K562 (cell line): ENCODE measurements at regions not wholly inside any gene's neighbourhood (a gene's known extent, or its start where the extent isn't known, plus 50 kb on each side); places are given as distances from the start of the nearest gene placed in this dataset.
A peak's percentile ranks its signal among the peaks of the same experiment; 100 is the strongest.

ENCODE experiments used
- ATAC-seq: fragments of 200-7000 bp; cut with Tn5 transposase; 3 replicates; pipeline ENCODE4 v1.9.1; 2020; ENCODE audit warnings: moderate library complexity
- BruUV-seq: library from RNA; stranded (reverse); fragments of 400-500 nt; replicated peaks from 2 replicates; lab custom pipeline; 2021; lab: Mats Ljungman, UMichigan
- CTCF ChIA-PET: fragments of 300-600 bp; formaldehyde crosslinking; extraction: SDS; loops from one replicate; lab custom pipeline; 2021; ENCODE audit warnings: low intra/inter-chr PET ratio; lab: Yijun Ruan, JAX
- POLR2A ChIA-PET: fragments of 300-600, 350-650 bp; sonication (Branson Sonifier 250); formaldehyde crosslinking; extraction: SDS; loops from one replicate; lab custom pipeline; 2021; ENCODE audit warnings: antibody characterized with exemption, inconsistent platforms; lab: Yijun Ruan, JAX
- DNase-seq, 4 experiments: peaks; one replicate each; pipeline versions ENCODE4 v3.0.0 to v3.0.0-alpha.2; 2011 to 2018; ENCODE audit warnings: low spot score in 3 of 4, mixed read lengths in 3 of 4; ENCODE audit errors: extremely low read depth in 1 of 4
- FAIRE-seq: peaks from 2 replicates; lab custom pipeline; 2011; peaks lifted over from hg19 to GRCh38; lab: Jason Lieb, UNC
- H2AFZ ChIP-seq: 2 replicates; pipeline ENCODE4 v1.6.0; 2011; ENCODE audit warnings: low read depth, low read length, control low read depth, inconsistent platforms
- H3K27ac ChIP-seq: fragments of 200-600 bp; 3 replicates; pipeline ENCODE4 v1.8.0; 2011; ENCODE audit warnings: low read depth, mild to moderate bottlenecking, control low read depth, inconsistent platforms, low read length, moderate library complexity, mixed read lengths; ENCODE audit errors: extremely low read depth
- H3K27me3 ChIP-seq, 2 experiments: fragments of 300-600 bp in 1 of 2; 2 replicates in 1 of 2; 3 replicates in 1 of 2; pipeline versions ENCODE4 v1.6.0 to v1.8.0; 2011; ENCODE audit warnings: inconsistent platforms in 2 of 2, low read length in 2 of 2, mild to moderate bottlenecking in 1 of 2, mixed read lengths in 1 of 2, moderate library complexity in 1 of 2; ENCODE audit not compliant: control insufficient read depth in 2 of 2, insufficient read depth in 2 of 2
- H3K36me3 ChIP-seq: fragments of 300-600 bp; 3 replicates; pipeline ENCODE4 v1.8.0; 2011; ENCODE audit warnings: mild to moderate bottlenecking, low read length, inconsistent platforms; ENCODE audit not compliant: control insufficient read depth, insufficient read depth
- H3K4me1 ChIP-seq, 2 experiments: fragments of 200-600 bp in 1 of 2; replicated peaks in 1 of 2; 2 replicates in 1 of 2; 3 replicates in 1 of 2; pipeline versions ENCODE4 v1.5.1 to v1.8.0; 2011; ENCODE audit warnings: inconsistent platforms in 2 of 2, low read length in 2 of 2, mild to moderate bottlenecking in 1 of 2, mixed read lengths in 1 of 2, moderate library complexity in 1 of 2; ENCODE audit not compliant: control insufficient read depth in 2 of 2, insufficient read depth in 2 of 2
- H3K4me2 ChIP-seq: 2 replicates; pipeline ENCODE4 v1.6.1; 2011; ENCODE audit warnings: low read length, control low read depth, inconsistent platforms, mixed read lengths; ENCODE audit not compliant: insufficient read depth
- H3K4me3 ChIP-seq: fragments of 200-600 bp; sonication (generic), shearing (Covaris generic); 2 replicates; pipeline ENCODE4 v1.5.1; 2016; ENCODE audit warnings: control low read depth, inconsistent platforms
- H3K79me2 ChIP-seq: fragments of 200-600 bp; 3 replicates; pipeline ENCODE4 v1.8.0; 2011; ENCODE audit warnings: low read length, inconsistent platforms; ENCODE audit not compliant: control insufficient read depth, insufficient read depth
- H3K9ac ChIP-seq, 2 experiments: 2 replicates each; pipeline versions ENCODE4 v1.6.0 to v1.6.1; 2011; ENCODE audit warnings: low read depth in 2 of 2, low read length in 2 of 2, control low read depth in 1 of 2, inconsistent platforms in 1 of 2, mild to moderate bottlenecking in 1 of 2, mixed read lengths in 1 of 2; ENCODE audit not compliant: insufficient read depth in 1 of 2
- H3K9me1 ChIP-seq: one replicate; pipeline ENCODE4 v1.6.0; 2011; ENCODE audit warnings: inconsistent platforms, mild to moderate bottlenecking, low read length, moderate library complexity; ENCODE audit not compliant: control insufficient read depth, insufficient read depth
- H3K9me3 ChIP-seq: replicated peaks from 2 replicates; pipeline ENCODE4 v1.5.1; 2011; ENCODE audit warnings: low read depth, low read length, inconsistent platforms; ENCODE audit not compliant: control insufficient read depth, insufficient read depth
- H4K20me1 ChIP-seq: replicated peaks from 2 replicates; pipeline ENCODE4 v1.6.1; 2011; ENCODE audit warnings: low read length, inconsistent platforms, mixed read lengths; ENCODE audit not compliant: control insufficient read depth, insufficient read depth
- CCNT2 ChIP-seq: IDR thresholded peaks from 2 replicates; pipeline ENCODE4 v1.6.1; 2011; ENCODE audit warnings: borderline replicate concordance, low read depth, mild to moderate bottlenecking, moderate library complexity, mixed read lengths, low read length; ENCODE audit not compliant: insufficient read length; ENCODE audit errors: extremely low read depth
- LCOR ChIP-seq: sonication (generic); formaldehyde crosslinking; IDR thresholded peaks from 2 replicates; pipeline ENCODE4 v1.8.0; 2022; ENCODE audit warnings: mild to moderate bottlenecking, missing genetic modification reagents
- RBM14 ChIP-seq: fragments of 200-400 bp; formaldehyde crosslinking; IDR thresholded peaks from 2 replicates; pipeline ENCODE4 v1.6.1; 2018; ENCODE audit warnings: low read depth, mild to moderate bottlenecking, low read length, moderate library complexity, borderline replicate concordance; ENCODE audit not compliant: insufficient read depth
- TCF3 ChIP-seq: sonication (generic); formaldehyde crosslinking; IDR thresholded peaks from 2 replicates; pipeline ENCODE4 v1.4.0; 2020; ENCODE audit warnings: mild to moderate bottlenecking, missing genetic modification reagents
- TEAD1 ChIP-seq, 2 experiments: fragments of 450-650 bp in 1 of 2; sonication (generic) in 1 of 2; formaldehyde crosslinking; IDR thresholded peaks; 2 replicates each; pipeline versions ENCODE4 v1.4.0 to v1.8.0; 2020 to 2022; ENCODE audit warnings: mild to moderate bottlenecking in 2 of 2, missing genetic modification reagents in 1 of 2
- TEAD4 ChIP-seq, 2 experiments: sonication (generic) in 1 of 2; formaldehyde crosslinking in 1 of 2; IDR thresholded peaks; 2 replicates each; pipeline versions ENCODE4 v1.6.1 to v1.8.0; 2012 to 2022; ENCODE audit warnings: borderline replicate concordance in 1 of 2, inconsistent platforms in 1 of 2, low read length in 1 of 2, mild to moderate bottlenecking in 1 of 2, missing genetic modification reagents in 1 of 2
- WHSC1 ChIP-seq: IDR thresholded peaks from one replicate; pipeline ENCODE4 v1.6.1; 2012; ENCODE audit warnings: low read length, control low read depth, inconsistent platforms
- ZBTB7A ChIP-seq: IDR thresholded peaks from 2 replicates; pipeline ENCODE4 v1.6.1; 2011; ENCODE audit warnings: low read depth, mild to moderate bottlenecking, low read length, moderate library complexity, borderline replicate concordance; ENCODE audit not compliant: control insufficient read depth
- ZFX ChIP-seq: sonication (generic); formaldehyde crosslinking; IDR thresholded peaks from 2 replicates; pipeline ENCODE4 v1.8.0; 2022; ENCODE audit warnings: mild to moderate bottlenecking, missing genetic modification reagents, moderate library complexity
- WGBS: fragments of 100-300 bp; shearing (Covaris generic); methylation state at CpG from one replicate; pipeline ENCODE4 v1.1.6; 2016; ENCODE audit warnings: low coverage, mixed read lengths; ENCODE audit not compliant: insufficient coverage; ENCODE audit errors: missing lambda C conversion rate; 5-methylcytosine and 5-hydroxymethylcytosine counted together
- in situ Hi-C: fragments of 300-500 bp; cut with MboI; formaldehyde crosslinking; loops from 4 replicates; pipeline ENCODE4 v1.15.0; 2018; ENCODE audit warnings: inconsistent platforms, mixed read lengths
- intact Hi-C: fragments of 100-400 bp; cut with micrococcal nuclease; formaldehyde crosslinking; loops from 2 replicates; pipeline ENCODE4 v1.14.2; 2022
- TF ChIP-seq, protein P1 (sequence below): fragments of 250-450 bp; sonication (Bioruptor Pico); IDR thresholded peaks from 2 replicates; pipeline ENCODE4 v1.4.0; 2020; ENCODE audit warnings: borderline replicate concordance

DNA sequence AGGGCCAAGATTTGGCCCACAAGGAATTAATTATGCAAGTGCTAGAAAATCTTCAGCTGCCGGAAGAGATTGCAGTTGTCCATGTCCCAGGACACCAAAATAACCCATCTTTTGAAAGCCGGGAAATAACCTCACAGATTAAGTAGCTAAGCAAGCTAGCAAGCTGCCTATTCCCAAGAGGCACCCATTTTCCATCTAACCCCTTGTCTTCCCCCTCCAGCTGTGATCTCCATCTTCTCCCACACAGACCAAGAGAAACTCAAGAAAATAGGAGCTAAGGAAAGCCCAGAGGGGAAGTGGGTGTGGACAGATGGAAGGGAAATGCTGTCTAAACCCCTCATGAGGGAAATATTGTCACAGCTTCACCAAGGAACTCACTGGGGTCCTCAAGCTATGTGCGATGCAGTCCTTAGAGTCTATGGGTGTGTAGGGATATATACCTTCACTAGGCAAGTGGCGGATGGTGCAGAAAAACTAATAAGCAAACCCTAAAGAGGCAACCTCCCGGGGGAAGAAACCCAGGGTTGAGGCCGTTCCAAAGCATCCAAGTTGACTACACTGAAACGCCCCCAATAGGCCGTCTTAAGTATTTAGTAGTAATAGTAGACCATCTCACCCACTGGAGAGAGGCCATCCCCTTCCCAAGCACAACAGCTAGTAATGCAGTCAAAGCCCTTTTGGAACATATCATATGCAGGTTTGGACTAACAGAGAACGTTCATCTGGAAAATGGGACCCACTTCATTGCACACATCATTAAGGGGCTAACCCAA lies 64.3 kb upstream of the PRSS16 start (continued):
- TF ChIP-seq LCOR (CRISPR knock-in tag) = no peak
- TF ChIP-seq, all 486 proteins: peak for 0

DNA sequence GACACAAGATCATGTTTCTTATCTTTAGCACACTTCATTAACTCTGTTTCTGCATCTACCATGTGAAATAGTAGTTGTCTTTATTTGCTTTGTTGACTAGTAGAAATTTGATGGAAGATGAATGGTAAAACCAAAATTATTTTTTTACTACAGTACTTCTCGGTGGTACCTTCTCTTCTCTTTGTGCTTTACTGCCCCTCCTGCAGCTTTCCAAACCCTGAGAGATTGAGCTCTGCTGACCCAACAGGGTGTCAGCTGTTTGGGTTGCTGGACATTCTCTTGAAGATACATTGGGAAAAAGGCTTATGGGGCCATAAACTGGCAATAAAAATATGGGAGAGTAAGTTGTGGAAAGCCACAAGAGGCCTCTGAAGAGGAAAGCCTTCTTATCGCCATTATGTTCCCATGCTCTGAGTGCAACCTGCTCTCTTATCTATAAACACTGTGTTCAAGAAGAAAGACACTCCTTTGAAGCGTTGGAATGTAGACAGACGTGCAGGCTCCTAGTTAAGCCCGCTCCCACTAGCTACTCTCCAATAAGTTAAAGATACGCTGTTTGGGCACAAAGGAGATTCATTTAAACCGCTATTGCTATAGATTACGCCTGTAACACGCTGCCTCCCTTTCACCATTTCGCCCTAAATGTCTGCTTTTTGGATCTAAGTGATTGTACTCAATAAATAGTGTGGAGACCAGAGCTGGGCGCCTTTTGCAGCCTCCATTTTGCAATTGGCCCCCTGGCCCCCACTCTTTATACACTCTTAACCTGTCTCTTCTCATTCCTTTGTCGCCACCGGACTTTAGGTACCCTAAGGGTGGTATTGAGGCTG lies 60.1 kb upstream of the PRSS16 start:
- WGBS = 1% methylated on average over 12 of the region's 13 CpGs
- Histone ChIP-seq H3K4me3 (peak overlapping the region; percentile 56), H3K27me3 (no peaks in the 10 kb centered on the region), H3K9me3 (no peaks in the 10 kb centered on the region; the same call in 1 of the 2 replicates), H3K9me1 (no peaks in the 10 kb centered on the region), H3K79me2 (no peaks in the 10 kb centered on the region), H3K27ac (peak overlapping the region; percentile 80), H2AFZ (peak overlapping the region; percentile 87), H3K9ac (peak overlapping the region; percentile 82 to 85; a peak in 3 of 4 replicates), H3K36me3 (no peaks in the 10 kb centered on the region), H3K4me2 (peak overlapping the region; percentile 89), H3K4me1 (peaks cover 8% of the 10 kb centered on the region in 2 experiments; a peak in 4 of 5 replicates), H4K20me1 (no peaks in the 10 kb centered on the region)
- peak; percentile 77 for ATAC-seq
- ChIA-PET POLR2A (interaction anchor here (0.6 to 1.9 kb wide), 18 partner anchors 9 to 971 kb away, joined by 3 to 12 read pairs (median 4); a partner anchor contains a TSS), CTCF (interaction anchor here (0.6 to 1.2 kb wide), 4 partner anchors 481 to 620 kb away, joined by 3 to 4 read pairs (median 3); a partner anchor contains a TSS)
- DNase-seq = peak in 2 of 4 experiments; percentile 35 to 86
- intact Hi-C loops (loop anchor here (1.0 to 10.0 kb wide), 7 partner anchors 27 to 707 kb away; no protein-coding TSS in a partner anchor), in situ Hi-C loops (no loop called here)
- peak; percentile 91 for FAIRE-seq
- no TSS peak for BruUV-seq
- TF ChIP-seq RBM14 (no peak), TEAD4 (IDR thresholded peaks at IDR 0.05; ENCODE audit: low read length) (peak; percentile 62; the same call in 1 of the 2 replicates), TEAD4 (CRISPR knock-in tag; IDR thresholded peaks at IDR 0.05; ENCODE audit: borderline replicate concordance) (no peak), ZFX (CRISPR knock-in tag) (peak; percentile 41; the same call in 1 of the 2 replicates), TEAD1 (CRISPR knock-in tag; IDR thresholded peaks at IDR 0.05) (peak in 1 of 2 experiments; percentile 52; a peak in 1 of 4 replicates), WHSC1 (no peak), TCF3 (CRISPR knock-in tag) (peak; percentile 19; the same call in 1 of the 2 replicates), ZBTB7A (0 out of 2 replicates have a peak, but pooled peaks have one; percentile 38), CCNT2 (peak; percentile 20)
- TF ChIP-seq, protein P1, sequence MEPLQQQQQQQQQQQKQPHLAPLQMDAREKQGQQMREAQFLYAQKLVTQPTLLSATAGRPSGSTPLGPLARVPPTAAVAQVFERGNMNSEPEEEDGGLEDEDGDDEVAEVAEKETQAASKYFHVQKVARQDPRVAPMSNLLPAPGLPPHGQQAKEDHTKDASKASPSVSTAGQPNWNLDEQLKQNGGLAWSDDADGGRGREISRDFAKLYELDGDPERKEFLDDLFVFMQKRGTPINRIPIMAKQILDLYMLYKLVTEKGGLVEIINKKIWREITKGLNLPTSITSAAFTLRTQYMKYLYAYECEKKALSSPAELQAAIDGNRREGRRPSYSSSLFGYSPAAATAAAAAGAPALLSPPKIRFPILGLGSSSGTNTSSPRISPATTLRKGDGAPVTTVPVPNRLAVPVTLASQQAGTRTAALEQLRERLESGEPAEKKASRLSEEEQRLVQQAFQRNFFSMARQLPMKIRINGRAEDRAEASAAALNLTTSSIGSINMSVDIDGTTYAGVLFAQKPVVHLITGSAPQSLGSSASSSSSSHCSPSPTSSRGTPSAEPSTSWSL (CRISPR knock-in tag) = no peak
